Activated gamma-delta T cell treated with anti-CD3 and anti-CD28 coated beads, Interleukin-2, amount 50 U/mL, for 16 hours (primary cell): ENCODE measurements at regions not wholly inside any gene's neighbourhood (a gene's known extent, or its start where the extent isn't known, plus 50 kb on each side); places are given as distances from the start of the nearest gene placed in this dataset.
"Not testable (repeated sequence)": the region's sequence is repeated elsewhere in the genome, so short reads cannot be mapped to it uniquely, and the experiment has no call there.

Experiments
- DNase-seq: peaks from one replicate; pipeline ENCODE4 v3.0.0-alpha.2; 2020; ENCODE audit warnings: low read depth

DNA sequence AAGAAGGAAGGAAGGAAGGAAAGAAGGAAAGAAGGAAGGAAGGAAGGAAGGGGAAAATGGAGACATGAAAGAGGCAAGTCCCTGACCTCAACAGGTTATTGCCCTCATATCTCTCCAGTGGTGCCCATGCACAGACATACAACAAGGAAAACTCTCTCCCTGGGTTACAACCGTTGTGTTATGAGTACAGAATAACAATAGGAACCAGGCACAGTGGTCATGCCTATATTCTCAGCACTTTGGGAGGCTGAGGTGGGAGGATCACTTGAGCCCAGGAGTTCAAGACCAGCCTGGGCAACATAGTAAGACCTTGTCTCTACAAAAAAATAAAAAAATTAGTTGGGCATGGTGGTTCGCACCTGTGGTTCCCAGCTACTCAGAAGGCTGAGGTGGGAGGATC lies 139.4 kb upstream of the HMGA2 start:
- DNase-seq = no peak

DNA sequence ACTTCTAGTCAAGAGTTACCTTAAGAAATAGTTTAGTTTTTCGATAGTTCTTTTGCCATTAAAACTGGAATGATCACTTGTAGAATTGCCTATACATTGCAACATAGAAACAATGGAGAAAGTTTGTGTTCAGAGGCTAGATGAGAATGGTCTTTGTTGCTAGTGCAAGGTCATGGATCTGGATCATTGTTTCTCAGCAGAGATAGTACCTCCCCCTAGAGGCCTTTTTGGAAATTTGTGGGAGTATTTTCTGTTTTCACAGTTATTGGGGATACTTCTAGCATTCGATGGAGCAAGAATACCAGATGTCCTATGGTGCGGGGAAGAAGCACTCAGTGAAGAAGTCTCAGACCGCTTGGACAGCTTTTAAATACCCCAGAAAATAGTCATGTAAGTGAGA lies 138.8 kb upstream of the HMGA2 start:
- no peak for DNase-seq

DNA sequence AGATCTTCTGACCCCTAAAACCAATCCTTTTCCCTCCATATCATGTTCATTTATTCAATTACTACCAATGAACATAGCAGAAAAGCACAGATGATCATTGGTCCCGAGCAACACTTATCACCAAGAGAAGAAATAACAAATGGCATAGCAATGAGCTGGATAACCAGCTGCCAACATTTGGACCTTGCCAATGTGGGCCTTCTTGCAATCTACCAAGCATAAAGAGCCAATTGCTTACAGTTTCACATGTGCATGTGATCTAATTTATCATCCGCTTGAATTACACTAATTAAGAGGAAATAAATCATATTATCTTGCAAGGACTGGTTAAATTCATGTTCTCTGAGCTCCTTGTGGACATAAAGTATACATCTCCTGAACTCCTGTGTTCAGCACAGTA lies 134.8 kb upstream of the HMGA2 start:
- no peak for DNase-seq

DNA sequence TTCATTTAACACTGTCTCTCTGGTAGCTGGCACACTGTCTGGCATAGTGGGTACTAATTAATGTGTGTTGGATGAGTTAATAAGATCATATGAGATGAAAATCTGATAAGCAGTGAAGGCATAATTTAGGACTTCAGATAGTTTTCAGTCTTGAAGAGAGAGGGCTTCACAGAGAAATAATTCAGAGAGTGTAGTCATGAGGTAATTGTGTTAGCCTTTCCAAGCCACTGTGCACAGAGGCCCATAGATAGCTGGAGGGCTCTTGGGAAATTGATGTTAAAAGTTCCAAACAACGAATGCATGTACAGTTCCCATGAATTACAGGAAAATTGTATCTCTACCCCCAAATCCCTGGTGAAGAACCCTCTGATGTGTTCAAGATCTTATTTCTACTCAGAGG lies 133.8 kb upstream of the HMGA2 start:
- no peak for DNase-seq

DNA sequence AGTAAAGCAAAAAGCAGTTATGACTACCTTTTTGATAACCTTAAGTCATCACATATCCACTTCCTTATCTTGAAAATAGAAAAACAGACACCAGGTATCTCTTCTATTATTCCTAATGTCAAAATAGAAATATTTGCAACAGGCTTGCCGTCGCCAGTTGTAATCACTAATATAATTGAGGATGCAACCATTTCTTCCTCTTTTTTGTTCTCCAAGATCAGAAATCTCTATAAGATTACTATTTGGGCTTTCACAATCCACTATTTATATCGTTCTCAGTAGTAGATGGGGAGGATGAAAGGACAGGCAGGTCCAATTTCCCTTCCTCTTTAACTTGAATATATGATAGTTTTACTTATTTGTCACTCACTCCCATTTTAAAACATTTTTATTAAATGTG lies 130.2 kb upstream of the HMGA2 start:
- no peak for DNase-seq

DNA sequence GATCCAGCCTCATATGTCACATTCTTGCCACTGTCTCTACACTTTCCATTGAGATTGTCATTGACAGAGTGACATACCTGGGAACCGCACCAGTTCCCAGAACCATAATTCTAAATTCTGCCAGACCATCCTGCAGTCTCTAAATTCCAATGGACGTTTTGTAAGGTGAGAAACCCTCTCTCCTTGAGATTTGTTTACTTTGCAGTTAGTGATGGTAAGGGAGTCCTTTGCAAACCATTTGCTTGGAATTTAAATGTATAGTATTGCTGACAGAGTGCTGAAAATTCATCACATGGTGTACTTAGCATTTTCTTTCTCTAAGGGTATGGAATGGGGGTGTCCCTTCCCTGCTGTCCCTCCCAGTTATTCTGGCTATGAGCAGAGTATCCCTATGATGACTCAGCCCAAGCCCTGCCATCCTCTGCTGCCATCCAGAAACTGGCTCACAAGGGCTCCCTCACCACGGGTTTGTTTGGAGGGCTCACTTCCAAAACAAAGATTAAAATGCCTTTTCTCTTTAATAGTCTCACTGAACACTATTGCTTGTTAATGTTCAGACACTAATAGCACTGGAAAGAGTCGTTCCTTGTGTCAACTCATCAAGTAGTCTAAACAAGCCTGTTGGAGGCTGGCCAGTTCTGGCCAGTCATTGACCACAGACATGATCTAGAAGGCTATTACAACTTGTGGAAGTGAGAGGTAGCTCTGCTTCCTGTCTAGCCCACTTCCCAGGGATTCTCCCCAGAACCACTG lies 129.0 kb upstream of the HMGA2 start:
- DNase-seq = no peak

DNA sequence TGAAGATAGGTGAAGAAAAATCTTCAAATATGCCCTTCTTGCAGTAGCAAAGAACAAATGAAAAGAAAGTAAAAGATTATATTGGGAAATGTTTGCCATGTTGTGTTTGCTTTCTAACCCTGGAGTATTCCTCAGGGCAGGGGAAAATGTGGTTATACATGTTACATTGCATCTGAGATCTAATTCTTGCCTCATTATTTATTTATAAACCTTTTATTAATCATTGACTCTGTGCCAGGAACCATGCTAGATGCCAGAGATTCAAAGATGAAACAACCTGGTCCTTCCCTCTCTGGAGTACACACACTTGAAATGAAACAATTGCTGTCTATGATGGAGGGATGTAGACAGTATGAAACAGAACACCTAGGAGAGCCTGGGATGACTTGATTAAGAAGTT lies 128.1 kb upstream of the HMGA2 start:
- DNase-seq = no peak

DNA sequence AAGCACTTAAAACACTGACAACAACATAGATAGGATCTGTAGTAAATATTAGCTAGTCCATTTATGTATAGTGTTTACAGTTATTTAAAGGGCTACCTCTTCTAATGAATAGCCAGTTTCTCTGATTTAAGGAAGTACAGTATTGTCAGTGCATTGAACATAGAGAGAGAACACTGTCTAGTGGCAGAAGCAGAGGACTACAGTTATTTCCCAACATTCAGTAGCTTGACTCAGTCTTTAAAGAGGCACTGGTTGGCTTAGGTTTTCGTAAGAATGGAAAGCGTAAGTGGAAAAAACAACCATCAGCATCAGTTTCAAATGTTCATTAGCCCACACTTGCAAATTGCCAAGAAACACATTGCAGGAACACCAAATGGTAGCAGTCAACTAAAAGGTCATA lies 125.0 kb upstream of the HMGA2 start:
- no peak for DNase-seq

DNA sequence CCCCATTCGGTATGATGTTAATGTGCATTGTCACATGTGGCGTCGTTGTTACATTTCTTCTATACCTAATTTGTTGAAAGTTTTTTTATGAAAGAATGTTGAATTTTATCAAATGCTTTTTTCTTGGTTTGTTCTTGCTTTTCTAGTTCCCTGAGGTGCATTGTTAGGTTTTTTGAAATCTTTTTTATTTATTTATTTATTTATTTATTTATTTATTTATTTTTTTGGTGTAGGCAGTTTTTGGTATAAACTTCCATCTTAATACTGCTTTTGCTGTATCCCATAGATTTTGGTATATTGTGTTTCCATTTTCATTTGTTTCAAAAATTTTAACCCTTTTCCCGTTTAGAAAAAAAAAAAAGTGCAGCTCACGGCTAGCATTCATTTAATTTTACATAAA lies 121.1 kb upstream of the HMGA2 start:
- DNase-seq = no peak

DNA sequence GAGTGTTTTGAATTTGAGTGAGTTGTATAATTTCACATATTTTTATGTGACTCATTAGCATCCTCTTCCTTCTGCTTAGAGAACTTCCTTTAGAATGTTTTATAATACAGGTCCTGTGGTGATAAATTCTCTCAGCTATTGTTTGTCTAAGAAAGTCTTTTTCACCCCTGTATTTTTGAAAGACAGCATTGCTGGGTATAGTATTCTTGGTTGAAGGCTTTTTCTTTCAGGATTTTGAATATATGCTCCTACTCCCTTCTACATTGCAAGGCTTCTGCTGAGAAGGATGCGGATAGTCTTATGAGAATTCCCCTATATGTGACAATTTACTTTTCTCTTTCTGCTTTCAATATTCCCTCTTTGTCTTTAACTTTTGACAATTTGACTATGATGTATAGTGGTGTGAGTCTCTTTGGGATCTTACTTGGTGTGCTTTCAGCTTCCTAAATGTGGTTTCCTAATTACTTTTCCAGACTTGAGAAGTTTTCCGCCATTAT lies 118.9 kb upstream of the HMGA2 start:
- no peak for DNase-seq

DNA sequence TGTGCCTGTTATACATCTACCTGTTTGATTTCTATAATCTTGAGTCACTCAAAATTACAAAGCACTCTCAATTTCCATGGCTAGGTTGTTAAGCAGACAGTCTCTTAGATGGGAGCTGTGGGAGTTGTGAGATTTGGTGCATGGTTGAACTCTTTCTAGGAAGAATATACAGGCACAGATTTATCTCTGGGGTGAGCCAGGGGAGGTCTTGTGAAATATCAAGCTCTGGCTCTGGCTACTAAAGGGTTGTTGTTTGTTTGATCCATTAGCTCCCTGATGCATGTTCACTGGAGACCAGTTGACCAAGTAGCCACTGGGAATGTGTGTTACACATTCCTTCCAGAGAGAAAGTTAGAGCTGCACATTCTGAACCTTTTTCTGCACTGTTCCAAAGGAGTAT lies 117.2 kb upstream of the HMGA2 start:
- no peak for DNase-seq

DNA sequence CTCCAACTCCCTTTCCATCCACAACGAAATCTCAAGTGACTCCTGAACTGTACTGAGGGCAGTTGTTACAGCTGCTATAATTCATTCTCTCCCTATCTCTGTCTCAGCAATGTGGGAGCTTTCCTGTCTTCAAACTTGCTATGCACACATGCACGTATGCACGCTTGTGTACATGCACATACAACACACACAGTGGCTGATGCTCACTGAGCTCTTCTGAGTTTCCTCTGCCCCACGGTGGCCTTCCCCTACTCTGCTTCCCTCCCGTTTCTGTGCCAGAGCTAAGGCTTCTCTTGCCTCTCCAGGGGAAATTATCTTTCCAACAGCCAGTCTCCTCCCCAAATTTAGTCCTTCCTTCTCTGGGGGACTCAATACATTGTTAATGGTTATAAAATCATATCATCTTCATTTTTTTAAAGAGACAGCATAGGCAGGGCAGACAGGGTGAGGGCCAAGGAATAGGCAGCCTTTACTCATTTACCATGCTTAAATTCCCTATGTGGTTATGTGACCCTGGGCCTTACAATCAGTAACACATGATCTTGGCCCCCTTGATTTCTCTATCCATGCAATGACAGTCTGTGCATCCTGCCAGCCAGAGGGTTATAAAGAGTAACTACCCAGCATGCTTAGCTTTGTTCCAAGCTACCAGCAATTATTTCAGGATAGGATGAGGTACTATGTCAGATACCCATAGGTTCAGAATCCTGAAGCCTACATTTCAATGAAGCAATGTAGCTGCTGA lies 111.9 kb upstream of the HMGA2 start:
- DNase-seq = no peak

DNA sequence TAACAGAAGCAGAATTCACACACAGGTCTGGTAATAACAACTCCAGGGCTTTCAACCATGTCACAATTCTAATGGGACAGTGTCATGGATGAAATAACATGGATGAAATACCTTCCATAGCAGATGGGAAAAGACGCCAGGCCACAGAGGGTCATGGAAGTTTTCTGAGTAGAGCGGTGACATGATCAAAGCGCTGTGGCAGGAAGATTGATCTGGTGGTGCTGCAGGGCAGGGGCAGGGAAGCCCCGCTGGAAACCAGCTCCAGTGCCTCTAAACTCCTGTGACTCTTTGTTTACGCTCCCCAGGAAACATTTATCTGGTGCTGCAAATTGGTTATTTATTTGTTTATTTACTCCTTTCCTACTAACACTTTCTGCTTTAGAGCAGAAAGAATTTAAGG lies 108.3 kb upstream of the HMGA2 start:
- DNase-seq = no peak

DNA sequence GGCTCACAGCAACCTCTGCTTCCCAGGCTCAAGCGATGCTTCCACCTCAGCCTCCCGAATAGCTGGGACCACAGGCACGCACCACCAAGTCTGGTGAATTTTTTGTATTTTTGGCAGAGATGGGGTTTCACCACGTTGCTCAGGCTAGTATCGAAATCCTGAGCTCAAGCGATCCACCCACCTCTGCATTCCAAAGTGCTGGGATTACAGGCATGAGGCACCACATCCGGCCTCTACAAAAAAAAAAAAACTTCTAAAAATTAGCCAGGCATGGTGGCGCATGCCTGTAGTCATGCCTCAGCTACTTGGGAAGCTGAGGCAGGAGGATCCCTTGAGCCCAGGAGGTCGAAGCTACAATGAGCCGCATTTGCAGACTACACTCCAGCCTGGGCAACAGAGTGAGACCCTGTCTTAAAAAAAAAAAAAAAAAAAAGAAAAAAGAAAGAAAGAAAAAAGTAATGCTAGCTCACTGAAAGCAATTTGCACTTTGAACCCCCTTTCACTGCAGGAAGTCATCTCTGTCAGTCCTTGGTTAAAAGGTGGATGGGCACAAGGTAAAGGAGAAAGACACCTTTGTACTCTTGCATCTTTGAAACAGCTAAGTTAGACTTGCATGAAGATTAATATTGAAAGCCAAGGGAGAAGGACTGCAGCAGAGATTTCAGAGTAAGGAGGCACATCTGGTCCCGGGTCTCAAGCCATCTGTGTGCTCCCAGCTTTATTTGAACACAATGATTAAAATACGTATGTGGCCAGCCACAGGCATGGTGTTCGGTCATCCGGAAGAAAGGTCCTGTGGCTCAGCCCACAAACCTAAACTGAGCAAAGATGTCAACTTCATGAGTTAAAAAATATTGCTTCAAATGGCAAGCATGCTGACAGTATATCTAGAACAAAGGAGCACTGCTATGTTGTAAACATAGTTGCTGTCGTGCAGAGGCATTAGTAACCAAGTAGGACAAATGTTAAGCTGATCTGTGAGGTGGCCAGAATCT lies 103.8 kb upstream of the HMGA2 start:
- DNase-seq = no peak

DNA sequence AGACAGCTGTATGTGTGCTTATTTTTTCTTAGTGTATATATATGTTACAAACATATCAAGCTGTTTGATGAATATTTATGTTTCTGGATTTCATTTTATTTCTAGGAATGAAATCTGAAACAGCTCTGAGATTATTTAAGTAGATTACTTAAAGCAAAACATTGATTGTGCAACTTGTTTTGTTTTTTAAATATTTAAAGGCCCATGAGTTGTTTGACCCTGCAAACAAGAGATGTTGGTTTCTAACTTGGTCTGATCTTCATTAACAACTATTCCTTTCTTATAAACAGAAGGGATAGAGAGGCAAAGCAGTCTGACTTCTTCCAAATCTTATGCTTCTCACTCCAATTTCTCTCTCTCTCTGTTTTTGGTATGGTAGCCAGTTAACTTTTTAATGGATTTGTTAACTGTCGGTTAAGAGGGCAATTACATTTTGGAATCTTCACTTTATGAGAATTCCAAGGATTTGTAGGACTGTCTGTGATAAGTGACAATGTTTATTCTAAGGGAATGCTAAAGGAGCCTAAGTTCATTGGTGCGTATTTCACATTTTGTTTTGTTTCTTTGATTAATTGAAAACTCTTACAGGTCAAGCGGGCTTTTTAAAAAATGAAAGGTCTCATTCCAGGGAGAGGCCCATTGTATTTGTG lies 102.6 kb upstream of the HMGA2 start:
- DNase-seq = no peak

DNA sequence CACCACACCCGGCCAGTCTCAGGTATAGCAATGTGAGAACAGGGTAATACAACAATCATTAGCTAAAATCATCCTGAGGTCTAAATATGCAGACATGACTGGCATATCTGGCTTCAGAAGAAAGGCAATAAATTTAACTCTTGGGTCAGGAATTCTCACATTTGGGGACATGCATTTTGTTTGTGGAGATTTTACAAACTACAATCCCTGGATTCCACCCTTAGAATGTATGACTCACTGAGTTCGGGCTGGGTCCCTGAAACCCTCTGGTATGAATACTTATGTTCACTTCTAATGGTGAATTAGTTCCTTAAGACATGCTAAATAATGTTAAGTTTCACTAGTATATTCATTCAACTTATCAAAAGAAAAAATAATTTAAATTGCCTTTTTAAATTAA lies 98.9 kb upstream of the HMGA2 start:
- DNase-seq = no peak

DNA sequence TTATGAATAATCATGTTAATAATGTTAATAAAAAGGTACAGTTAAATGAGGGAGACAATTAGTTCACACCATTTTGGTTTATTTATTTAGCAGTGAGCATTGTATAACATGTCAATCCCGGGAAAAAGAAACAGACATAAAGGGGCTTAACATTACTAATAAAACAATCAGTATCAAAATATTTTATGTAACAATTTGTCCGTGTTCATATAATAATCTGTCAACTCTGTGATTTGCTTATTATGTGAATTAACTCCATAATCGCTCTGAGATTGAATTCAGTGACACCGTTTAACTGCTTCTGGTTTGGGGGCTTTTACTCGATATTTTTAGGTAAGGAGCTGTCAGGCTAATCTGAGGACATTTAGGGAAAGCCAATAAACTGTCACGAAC lies 95.8 kb upstream of the HMGA2 start:
- no peak for DNase-seq

DNA sequence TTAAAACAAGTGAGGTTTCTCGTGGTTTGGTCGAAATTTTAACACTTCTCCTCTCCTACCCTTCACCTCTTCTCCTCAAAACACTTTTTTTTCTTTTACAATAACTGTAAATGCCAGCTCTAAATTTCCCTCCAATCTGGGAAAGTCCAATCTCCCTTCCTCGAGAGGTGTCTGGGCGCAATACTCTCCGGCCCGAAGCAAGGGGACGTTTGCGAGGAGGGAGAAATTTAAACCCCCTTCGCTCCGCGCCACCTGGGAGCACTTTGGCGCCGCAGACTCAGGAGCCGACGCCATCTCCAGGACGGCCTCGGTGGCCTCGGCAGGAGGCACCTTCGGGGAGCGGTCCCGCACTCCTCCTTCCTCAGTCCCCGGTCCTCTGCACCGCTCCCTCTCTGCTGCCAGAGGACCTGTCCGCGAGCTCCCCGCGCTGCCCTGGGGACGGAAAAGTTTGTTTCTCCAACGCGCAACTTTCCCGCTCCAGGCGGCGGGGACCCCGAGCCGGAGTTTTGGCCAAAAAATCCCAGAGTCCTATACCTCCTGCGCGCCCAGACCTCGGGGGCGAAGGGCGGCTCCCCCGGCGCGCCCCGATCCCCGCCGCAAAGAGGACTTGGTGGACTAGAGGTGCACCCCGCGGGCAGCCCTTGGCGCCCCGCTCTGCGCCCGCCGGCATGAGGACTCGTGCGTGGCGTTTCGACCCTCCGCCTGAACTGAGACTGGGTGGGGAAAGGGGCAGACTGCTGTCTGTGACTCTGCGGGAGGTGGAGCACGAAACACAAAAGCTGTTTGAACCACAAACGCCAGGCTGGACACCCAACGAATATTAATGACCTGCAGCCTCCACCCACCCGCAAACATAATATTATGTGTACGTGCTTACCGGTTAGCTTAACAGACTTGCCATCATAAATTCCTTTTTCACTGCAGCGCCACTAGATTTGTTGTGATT lies 95.2 kb upstream of the HMGA2 start:
- no peak for DNase-seq

DNA sequence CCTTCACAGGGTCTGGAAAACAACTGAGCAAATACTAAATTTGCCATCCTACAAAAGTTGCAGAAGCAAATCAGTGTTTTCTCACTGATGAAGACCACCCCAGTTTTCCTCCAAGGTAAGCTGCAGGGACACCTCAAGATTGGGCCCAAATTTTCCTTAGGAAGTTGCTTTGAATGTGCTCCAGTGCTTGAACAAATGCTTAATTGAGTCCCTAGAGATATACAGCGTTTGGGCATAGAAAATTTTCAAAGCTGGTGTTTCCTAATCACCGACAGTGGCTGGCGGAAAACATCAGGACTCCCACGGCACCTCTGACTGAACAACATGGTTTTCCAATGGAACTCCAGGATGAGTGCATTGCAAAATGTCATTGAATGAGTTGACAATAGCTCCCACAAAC lies 92.5 kb upstream of the HMGA2 start:
- DNase-seq = no peak

DNA sequence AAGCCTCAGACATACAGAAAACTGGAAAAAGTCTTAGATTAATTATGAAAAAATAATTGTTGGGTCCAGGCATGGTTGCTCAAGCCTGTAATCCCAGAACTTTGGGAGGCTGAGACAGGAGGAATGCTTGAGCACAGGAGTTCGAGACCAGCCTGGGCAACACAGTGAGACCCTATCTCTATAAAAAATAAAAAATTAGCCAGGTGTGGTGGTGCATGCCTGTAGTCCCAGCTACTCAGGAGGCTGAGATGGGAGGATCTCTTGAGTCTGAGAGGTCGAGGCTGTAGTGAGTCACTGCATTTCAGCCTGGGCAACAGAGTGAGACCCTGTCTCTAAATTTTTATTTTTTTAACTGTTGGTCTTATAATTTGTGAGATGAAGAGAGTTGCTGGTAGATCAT lies 90.6 kb upstream of the HMGA2 start:
- DNase-seq = not testable (repeated sequence)

DNA sequence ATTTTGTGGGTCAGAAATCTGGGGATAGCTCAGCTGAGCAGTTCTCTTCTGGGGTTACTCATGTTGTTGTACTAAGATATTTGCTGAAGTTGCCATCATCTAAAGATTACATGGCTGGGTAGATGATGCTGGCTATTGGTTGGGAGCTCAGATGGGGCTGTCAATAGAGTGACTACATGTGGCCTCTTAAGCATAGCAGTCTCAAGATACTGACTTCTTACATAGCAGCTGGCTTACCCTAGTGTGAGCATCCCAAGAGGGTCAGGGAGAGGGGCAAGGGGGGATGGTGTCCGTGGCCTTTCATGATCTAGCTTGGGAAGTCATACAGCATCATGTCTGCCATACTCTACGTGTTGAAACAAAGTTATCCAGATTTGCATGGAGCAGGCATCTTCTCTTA lies 90.1 kb upstream of the HMGA2 start:
- no peak for DNase-seq
